Stimulated activated CD4-positive, alpha-beta T cell treated with anti-CD3 and anti-CD28 coated beads, Interleukin-1b, Interleukin-23, amount 100 ng/mL, for 4 hours (primary cell): ENCODE measurements at regions not wholly inside any gene's neighbourhood (a gene's known extent, or its start where the extent isn't known, plus 50 kb on each side); places are given as distances from the start of the nearest gene placed in this dataset.

Source experiments
- DNase-seq, 2 donors: peaks; one replicate each; pipeline ENCODE4 v3.0.0-alpha.2; 2020; ENCODE audit warnings: low read depth in 2 of 2

GRCh38 chr6:164166996-164167395, 752.5 kb downstream of the QKI start:
- DNase-seq, result no peak

GRCh38 chr6:164166515-164166914, 752.0 kb downstream of the QKI start:
- no peak for DNase-seq

GRCh38 chr6:164164876-164165275, 750.4 kb downstream of the QKI start:
- DNase-seq, result no peak

GRCh38 chr6:164163239-164163638, 748.7 kb downstream of the QKI start:
- DNase-seq, result no peak

- DNase-seq, result no peak
Measured at GRCh38 chr6:164159061-164159460, 744.5 kb downstream of the QKI start.

- DNase-seq, result no peak
Measured at GRCh38 chr6:164154588-164154987, 740.1 kb downstream of the QKI start.

- DNase-seq, result no peak
Measured at GRCh38 chr6:164152611-164153010, 738.1 kb downstream of the QKI start.

GRCh38 chr6:164151161-164152120, 736.9 kb downstream of the QKI start:
- no peak for DNase-seq

- no peak for DNase-seq
Measured at GRCh38 chr6:164150232-164150631, 735.7 kb downstream of the QKI start.

GRCh38 chr6:164148788-164149187, 734.3 kb downstream of the QKI start:
- no peak for DNase-seq

- no peak for DNase-seq
Measured at GRCh38 chr6:164144316-164144715, 729.8 kb downstream of the QKI start.

- DNase-seq, result no peak
Measured at GRCh38 chr6:164142322-164142721, 727.8 kb downstream of the QKI start.

GRCh38 chr6:164135511-164136132, 721.1 kb downstream of the QKI start:
- DNase-seq, result no peak

GRCh38 chr6:164133095-164133494, 718.6 kb downstream of the QKI start:
- no peak for DNase-seq

- DNase-seq, result no peak
Measured at GRCh38 chr6:164130585-164130984, 716.1 kb downstream of the QKI start.

GRCh38 chr6:164130151-164130550, 715.6 kb downstream of the QKI start:
- DNase-seq, result no peak

- DNase-seq, result no peak
Measured at GRCh38 chr6:164129218-164129617, 714.7 kb downstream of the QKI start.

GRCh38 chr6:164128101-164128500, 713.6 kb downstream of the QKI start:
- DNase-seq, result no peak

- DNase-seq, result no peak
Measured at GRCh38 chr6:164124986-164125385, 710.5 kb downstream of the QKI start.

GRCh38 chr6:164124473-164124872, 710.0 kb downstream of the QKI start:
- no peak for DNase-seq

- no peak for DNase-seq
Measured at GRCh38 chr6:164122109-164122508, 707.6 kb downstream of the QKI start.

- no peak for DNase-seq
Measured at GRCh38 chr6:164121527-164121926, 707.0 kb downstream of the QKI start.

- DNase-seq, result no peak
Measured at GRCh38 chr6:164114651-164115050, 700.1 kb downstream of the QKI start.
